T47D (cell line): ENCODE measurements at regions not wholly inside any gene's neighbourhood (a gene's known extent, or its start where the extent isn't known, plus 50 kb on each side); places are given as distances from the start of the nearest gene placed in this dataset.

Source experiments
- DNase-seq, 2 experiments: peaks; one replicate each; pipeline versions ENCODE4 v3.0.0 to v3.0.0-alpha.2; 2011 to 2012; ENCODE audit warnings: low read depth in 1 of 2, low spot score in 1 of 2
- JUND ChIP-seq: IDR thresholded peaks from 2 replicates; pipeline ENCODE4 v1.6.1; 2012; ENCODE audit warnings: low read depth
- in situ Hi-C: cut with HindIII; loops from 2 replicates; pipeline ENCODE4 v1.10.0; 2016; ENCODE audit warnings: low sequenced_read_pairs, low pct_unique_long_range_greater_than_20kb

DNA sequence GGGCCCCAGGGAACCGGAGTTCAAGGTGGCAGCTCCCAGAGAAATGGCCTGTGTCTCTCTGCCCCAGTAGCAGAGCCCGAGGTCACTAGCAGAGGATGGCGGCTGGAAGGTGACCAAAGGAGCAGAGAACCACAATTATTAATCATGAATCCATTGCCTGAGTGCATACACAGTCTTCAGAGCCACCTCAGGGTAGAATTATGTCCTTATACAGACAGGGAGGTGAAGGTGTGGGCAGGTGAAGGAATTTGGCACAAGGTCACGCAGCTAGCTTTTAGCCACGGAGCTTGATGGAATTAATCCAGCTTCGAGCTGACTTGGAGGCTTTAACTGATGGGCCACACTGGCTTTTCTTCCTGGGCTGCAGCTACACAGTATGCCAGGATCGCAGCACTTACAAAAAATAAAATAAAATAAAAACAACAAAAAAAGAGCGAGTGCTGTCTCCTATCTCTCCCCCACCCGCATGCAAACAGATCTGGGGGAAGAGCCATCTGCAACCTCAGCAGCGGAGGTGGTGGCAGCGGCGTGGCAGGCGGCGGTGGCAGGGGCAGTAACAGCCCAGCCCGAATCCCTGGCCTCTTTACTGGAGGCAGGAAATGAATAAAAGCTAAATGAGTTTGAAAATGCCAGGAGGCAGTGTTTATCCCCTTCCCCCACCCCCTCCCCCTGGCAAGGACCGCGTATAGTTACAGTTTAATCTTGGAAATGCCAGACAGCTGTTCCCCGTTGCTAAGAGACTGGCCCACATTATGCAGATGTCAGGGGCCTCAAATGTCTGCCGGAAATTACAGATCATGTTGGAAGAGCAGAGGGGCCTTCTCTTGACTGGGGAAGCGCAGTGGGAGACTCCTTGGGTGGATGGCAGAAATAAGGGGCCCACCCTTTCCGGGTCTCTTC, 93.5 kb downstream of the LRRC74A start:
- no peak for TF ChIP-seq JUND
- DNase-seq, result peak; percentile 72 to 85
- in situ Hi-C loops, result no loop called here
